HG03565 (cell line): ENCODE measurements at regions not wholly inside any gene's neighbourhood (a gene's known extent, or its start where the extent isn't known, plus 50 kb on each side); places are given as distances from the start of the nearest gene placed in this dataset.
A peak's percentile ranks its signal among the peaks of the same experiment; 100 is the strongest.
"Not testable (repeated sequence)": the region's sequence is repeated elsewhere in the genome, so short reads cannot be mapped to it uniquely, and the experiment has no call there.

ENCODE experiments used
- ATAC-seq: cut with Tn5 transposase; IDR thresholded peaks from one replicate; pipeline ENCODE4 v1.9.1; 2021; ENCODE audit warnings: mild to moderate bottlenecking, moderate library complexity; ENCODE audit not compliant: unreplicated experiment

DNA sequence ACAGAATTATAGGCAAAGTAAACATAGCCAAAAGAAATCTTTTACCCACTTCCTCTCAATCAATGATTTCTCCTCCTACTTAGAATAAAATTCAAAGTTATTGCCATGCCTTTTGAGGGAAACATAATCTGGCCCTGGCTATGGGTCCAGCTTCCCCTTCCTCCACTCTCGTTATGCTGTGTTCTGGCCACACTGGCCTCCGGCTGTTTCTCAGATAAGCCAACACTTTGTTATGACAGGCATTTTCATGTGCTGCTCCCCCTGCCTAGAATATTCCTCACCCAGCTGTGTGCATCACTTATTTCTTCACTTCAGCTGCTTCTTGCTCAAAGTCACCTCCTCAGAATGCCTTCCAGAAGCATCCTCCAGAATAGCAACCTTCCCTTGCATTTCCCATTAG is 386.6 kb upstream of the AADAT start:
- no peak for ATAC-seq

DNA sequence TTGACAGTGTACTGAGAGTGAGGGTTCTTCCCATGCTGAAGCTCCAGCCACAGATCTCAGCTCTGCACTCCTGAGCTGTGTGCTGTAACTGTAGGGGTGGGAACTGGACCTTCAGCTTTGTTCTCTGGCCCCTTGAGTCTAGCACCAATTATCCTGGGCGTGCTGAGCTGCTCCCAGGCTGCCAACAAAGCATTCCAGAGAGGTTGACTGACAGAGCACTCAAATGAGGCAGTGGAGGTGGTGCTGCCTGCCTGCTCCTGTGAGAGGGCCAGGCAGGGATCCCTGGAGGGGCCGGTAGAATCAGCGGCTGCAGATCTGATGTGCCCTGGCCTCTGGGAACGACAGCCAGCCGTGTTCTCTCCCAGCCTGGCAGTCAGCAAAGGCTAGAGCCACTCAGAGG is 375.7 kb upstream of the AADAT start:
- ATAC-seq, result no peak

DNA sequence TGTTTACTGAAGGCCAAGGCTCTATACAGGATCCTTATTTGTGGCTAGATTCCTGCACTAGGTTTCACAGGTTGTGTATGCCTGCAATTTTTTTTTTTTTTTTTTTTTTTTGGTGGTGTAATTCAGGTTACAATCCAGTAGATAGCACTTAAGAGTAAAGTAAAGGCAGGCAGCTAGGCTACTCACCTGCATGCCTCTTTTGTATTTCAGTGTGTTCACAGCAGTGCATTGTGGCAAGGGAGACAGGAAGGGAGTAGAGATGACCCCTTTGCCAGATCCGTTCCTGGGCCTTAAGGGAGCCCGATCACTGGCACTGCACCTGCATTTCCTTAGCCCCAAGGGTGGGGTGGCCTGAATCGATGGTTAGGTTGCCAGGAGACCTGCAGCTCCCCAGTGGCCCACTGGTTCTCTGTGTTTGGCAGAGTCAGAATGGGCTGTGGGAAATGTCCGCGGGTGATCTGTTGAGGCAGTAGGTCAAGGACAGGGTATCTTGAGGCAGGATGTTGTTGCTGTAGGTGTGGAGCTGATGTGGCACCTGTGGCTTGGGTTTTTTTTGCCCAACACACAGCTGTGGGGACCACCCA is 374.9 kb upstream of the AADAT start:
- no peak for ATAC-seq

- no peak for ATAC-seq
Observed at GRCh38 chr4:170446782-170447181, 357.0 kb upstream of the AADAT start.

- not testable (repeated sequence) for ATAC-seq
Observed at GRCh38 chr4:170441146-170441545, 351.4 kb upstream of the AADAT start.

- ATAC-seq, result no peak
Observed at GRCh38 chr4:170428929-170429328, 339.2 kb upstream of the AADAT start.

DNA sequence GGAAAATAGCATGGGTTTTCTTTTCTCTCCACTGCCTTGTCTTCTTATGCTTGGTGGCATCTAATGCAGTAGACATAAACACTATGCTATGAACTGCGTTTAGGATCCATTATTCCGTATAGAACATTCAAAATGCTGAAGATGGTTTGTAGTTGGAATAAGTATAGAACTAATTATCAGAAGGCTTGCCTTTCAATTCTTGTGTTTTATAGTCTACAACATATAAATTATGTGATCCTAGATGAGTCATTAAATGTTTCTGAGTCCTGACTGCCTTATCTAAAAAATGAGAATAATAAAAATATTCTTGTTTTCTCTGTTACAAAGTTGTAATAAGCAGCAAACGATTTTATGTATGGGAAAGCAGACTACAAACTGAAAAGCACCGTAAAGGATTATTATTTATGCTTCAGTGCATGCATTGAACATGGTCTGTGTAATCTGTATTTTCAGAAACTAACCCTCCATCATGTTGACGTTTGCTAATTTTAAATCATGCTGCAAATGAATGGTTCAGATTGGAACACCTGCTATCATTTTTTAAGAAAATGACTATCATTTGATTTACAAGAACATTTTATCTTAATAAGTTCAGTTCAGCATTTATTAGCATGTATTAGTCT is 335.9 kb upstream of the AADAT start:
- ATAC-seq, result no peak

DNA sequence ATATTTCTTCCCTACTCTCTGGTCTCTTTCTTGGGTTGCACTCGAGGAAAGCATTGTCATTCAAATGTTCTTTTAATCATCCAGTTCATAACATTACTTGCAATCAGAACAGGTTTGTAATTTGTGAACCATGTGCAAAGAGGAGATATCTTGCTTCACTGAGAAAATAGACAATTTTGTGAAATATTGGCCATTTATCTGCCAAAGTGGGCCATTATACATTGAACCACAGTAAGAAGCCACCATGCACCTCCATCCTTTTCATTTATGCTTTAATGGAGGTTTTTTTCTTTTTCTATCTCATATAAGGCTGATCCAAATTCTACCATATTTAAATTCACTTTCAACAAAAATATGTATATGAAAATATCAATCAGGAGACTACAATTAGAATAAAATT is 335.3 kb upstream of the AADAT start:
- no peak for ATAC-seq

GRCh38 chr4:170423137-170423536 is 333.4 kb upstream of the AADAT start:
- no peak for ATAC-seq

- ATAC-seq, result peak; percentile 97
Observed at GRCh38 chr4:170420255-170420693, 330.5 kb upstream of the AADAT start.

GRCh38 chr4:170414961-170415360 is 325.2 kb upstream of the AADAT start:
- no peak for ATAC-seq

GRCh38 chr4:170414360-170414759 is 324.6 kb upstream of the AADAT start:
- ATAC-seq, result no peak

- ATAC-seq, result no peak
Observed at GRCh38 chr4:170413951-170414350, 324.2 kb upstream of the AADAT start.

DNA sequence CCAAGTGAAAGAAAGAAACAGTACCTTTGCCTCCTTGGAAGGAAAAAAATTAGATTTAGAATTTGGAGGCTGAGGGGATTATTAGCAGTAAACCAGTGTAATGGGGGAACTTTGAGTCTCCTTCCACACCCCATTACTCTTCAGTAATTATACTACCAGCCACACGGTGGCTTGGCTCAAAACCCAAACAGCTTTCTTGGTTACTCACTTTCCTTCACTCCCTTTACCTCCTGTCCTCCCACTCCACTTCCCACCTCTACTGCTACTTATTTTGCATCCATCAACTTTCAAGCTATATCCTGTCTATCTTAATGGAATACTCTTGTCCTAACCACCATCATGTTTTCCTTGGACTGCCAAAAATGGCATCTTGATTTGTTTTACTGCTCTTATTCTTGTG is 310.6 kb upstream of the AADAT start:
- peak; percentile 65 for ATAC-seq

DNA sequence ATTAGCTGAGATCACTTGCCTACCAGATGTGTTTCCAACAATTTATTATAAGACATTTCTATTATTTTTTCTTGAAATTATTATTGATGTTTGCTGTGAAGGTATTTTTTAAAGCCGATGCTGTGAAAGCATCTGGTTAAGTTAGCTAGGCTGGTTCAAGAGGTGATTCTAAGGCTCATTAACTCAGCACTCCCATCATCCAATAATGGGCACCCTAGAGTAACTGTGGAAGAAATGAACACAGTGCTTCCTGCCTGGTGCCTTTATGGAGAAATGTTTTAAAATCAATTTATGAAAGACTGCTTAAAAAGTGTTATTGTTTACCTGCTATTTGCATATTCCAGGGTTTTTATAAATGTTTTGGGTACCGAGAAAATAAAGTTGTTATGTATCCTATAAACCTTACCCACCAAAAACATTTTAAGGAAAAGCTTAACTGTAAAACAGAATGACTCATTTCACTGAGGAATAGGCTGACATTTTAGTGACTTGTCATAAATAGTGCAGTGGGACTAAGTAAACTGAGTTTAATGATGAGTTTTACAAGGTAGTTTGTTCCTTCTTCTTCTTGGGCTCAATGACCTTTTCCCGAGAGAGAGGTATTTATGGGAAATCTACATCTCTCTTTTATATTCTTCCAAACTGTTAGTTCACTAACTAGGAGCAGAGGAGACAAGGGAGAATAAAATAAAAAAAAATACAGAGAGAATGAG is 310.0 kb upstream of the AADAT start:
- ATAC-seq, result no peak

- ATAC-seq, result no peak
Observed at GRCh38 chr4:170398218-170398617, 308.5 kb upstream of the AADAT start.

- no peak for ATAC-seq
Observed at GRCh38 chr4:170395773-170396172, 306.0 kb upstream of the AADAT start.

GRCh38 chr4:170391066-170391740 is 301.4 kb upstream of the AADAT start:
- peak; percentile 64 for ATAC-seq

- ATAC-seq, result no peak
Observed at GRCh38 chr4:170389411-170389810, 299.7 kb upstream of the AADAT start.

DNA sequence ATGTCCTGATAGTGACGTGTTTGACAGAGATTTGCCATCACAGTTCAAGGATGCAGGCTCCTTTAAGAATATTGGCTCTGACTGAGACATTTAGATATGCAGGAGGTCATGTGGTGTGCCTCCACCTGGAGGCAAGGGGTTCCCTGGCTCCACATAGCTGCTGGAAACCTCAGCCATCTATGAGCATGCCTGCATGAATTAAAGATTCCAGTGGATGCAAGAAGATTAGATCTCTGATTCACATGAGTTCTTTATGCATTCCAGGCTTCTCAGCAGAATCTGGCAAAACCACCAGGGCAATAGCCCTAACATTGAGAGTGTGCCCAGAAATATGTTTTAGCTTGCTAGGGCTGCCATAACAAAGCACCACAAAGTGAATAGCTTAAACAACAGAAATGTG is 298.5 kb upstream of the AADAT start:
- ATAC-seq, result no peak

- no peak for ATAC-seq
Observed at GRCh38 chr4:170386971-170387370, 297.2 kb upstream of the AADAT start.

GRCh38 chr4:170386511-170386910 is 296.8 kb upstream of the AADAT start:
- no peak for ATAC-seq
